Skeletal muscle satellite cell (primary cell): ENCODE measurements at regions not wholly inside any gene's neighbourhood (a gene's known extent, or its start where the extent isn't known, plus 50 kb on each side); places are given as distances from the start of the nearest gene placed in this dataset.

ENCODE experiments used
- H3K27me3 ChIP-seq: 2 replicates; pipeline ENCODE4 v1.7.0; 2013; ENCODE audit warnings: low read length; ENCODE audit not compliant: control insufficient read depth, insufficient read depth
- H3K36me3 ChIP-seq: 2 replicates; pipeline ENCODE4 v1.7.0; 2013; ENCODE audit warnings: mild to moderate bottlenecking, control low read depth, low read length; ENCODE audit not compliant: insufficient read depth
- H3K4me1 ChIP-seq: 2 replicates; pipeline ENCODE4 v1.7.0; 2013; ENCODE audit warnings: low read length; ENCODE audit not compliant: control insufficient read depth, insufficient read depth
- H3K4me2 ChIP-seq: 2 replicates; pipeline ENCODE4 v1.7.0; 2013; ENCODE audit warnings: mild to moderate bottlenecking, low read length
- H3K4me3 ChIP-seq: 2 replicates; pipeline ENCODE4 v1.7.0; 2013; ENCODE audit warnings: low read length
- H3K9ac ChIP-seq: 2 replicates; pipeline ENCODE4 v1.7.0; 2013; ENCODE audit warnings: mild to moderate bottlenecking, low read depth, low read length, moderate library complexity
- H3K9me3 ChIP-seq: replicated peaks from 2 replicates; pipeline ENCODE4 v1.7.0; 2013; ENCODE audit warnings: mild to moderate bottlenecking, control low read depth, low read length

DNA sequence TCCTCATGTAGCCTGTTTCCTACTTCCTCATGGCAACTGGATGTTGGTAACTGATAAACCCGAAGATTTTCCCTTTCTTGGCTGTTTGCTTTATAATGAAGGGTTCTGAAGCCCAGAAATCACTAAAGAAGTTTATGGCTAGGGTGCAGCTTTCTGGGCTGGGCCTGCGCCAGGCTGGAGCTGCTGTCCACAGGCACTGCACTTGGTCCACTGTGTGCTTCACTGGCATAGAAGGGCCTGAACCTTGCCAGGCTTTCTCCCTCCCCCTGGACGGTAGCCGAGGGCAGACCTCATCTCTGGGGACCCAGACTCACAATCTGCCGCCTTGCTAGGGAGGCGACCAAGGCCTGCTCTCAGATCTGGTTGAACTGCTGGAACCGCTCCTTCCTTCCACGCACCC, 133.3 kb upstream of the SPRED2 start:
- H3K4me3 ChIP-seq = no peak overlapping the region
- no peaks in the 10 kb centered on the region for H3K9me3 ChIP-seq
- no peaks in the 10 kb centered on the region for H3K4me1 ChIP-seq
- H3K4me2 ChIP-seq = no peak overlapping the region
- H3K36me3 ChIP-seq = no peaks in the 10 kb centered on the region
- H3K9ac ChIP-seq = no peak overlapping the region
- peaks cover 10% of the 10 kb centered on the region for H3K27me3 ChIP-seq

DNA sequence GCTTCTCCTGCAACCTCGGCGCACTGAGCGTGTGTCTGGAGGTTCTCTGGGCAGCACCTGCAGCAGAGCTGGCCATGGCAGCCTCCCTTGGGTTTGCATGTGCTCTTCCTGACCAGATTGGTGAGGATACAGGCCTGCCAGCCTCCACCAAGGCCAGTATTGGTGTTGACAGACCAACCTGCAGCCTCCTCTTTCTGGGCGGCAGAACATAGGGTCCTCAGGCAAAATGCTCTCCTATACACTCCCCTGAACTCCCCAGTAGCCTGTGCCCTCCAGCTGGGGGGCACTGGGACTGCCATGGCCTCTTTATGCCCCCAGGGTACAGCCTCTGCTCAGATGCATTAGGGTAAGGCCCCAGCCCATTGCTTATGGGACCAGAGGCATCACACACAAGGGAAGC, 131.9 kb upstream of the SPRED2 start:
- no peak overlapping the region for H3K9ac ChIP-seq
- H3K4me2 ChIP-seq = no peak overlapping the region
- peaks cover 10% of the 10 kb centered on the region for H3K27me3 ChIP-seq
- H3K4me3 ChIP-seq = no peak overlapping the region
- H3K4me1 ChIP-seq = no peaks in the 10 kb centered on the region
- H3K36me3 ChIP-seq = no peaks in the 10 kb centered on the region
- H3K9me3 ChIP-seq = no peaks in the 10 kb centered on the region

DNA sequence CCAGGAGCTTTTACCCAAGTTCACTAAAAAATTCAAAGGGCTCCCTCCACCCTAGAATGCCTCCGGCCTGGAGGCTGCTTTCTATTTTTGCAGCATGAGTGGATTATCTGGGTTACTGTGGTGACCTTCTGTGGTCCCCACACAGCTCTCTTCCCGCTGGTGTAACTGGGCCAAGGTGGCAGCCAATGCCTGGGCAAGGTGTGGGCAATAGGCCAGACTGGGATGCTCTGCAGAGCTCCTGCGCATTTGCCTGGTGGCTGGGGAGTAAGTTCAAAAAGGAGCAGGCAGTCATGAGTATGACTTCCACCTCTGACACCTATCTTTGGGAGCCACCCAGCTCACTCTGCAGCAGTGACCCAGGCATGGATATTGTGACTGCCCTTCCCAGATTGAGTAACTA, 130.5 kb upstream of the SPRED2 start:
- no peaks in the 10 kb centered on the region for H3K36me3 ChIP-seq
- H3K4me1 ChIP-seq = no peaks in the 10 kb centered on the region
- H3K9ac ChIP-seq = no peak overlapping the region
- H3K4me3 ChIP-seq = no peak overlapping the region
- peaks cover 10% of the 10 kb centered on the region for H3K27me3 ChIP-seq
- H3K4me2 ChIP-seq = no peak overlapping the region
- no peaks in the 10 kb centered on the region for H3K9me3 ChIP-seq

DNA sequence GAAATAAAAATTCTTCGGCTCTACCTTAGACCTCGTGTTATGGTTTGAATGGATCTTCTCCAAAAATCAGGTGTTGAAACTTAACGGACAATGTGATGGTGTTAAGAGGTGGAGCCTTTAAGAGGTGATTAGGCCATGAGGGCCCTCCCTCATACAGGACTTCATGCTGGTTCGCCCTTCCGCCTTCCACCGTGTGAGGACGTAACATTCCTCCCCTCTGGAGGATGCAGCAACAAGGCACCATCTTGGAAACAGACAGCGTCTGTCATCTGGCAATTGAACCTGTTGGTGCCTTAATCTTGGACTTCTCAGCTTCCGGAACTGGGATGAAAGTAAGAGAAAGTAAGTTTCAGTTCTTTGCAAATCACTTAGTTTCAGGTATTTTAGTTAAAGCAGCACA, 126.3 kb upstream of the SPRED2 start:
- no peak overlapping the region for H3K4me3 ChIP-seq
- no peak overlapping the region for H3K9ac ChIP-seq
- H3K36me3 ChIP-seq = no peaks in the 10 kb centered on the region
- H3K9me3 ChIP-seq = no peaks in the 10 kb centered on the region
- H3K4me1 ChIP-seq = no peaks in the 10 kb centered on the region
- H3K27me3 ChIP-seq = peaks cover 10% of the 10 kb centered on the region
- H3K4me2 ChIP-seq = no peak overlapping the region

DNA sequence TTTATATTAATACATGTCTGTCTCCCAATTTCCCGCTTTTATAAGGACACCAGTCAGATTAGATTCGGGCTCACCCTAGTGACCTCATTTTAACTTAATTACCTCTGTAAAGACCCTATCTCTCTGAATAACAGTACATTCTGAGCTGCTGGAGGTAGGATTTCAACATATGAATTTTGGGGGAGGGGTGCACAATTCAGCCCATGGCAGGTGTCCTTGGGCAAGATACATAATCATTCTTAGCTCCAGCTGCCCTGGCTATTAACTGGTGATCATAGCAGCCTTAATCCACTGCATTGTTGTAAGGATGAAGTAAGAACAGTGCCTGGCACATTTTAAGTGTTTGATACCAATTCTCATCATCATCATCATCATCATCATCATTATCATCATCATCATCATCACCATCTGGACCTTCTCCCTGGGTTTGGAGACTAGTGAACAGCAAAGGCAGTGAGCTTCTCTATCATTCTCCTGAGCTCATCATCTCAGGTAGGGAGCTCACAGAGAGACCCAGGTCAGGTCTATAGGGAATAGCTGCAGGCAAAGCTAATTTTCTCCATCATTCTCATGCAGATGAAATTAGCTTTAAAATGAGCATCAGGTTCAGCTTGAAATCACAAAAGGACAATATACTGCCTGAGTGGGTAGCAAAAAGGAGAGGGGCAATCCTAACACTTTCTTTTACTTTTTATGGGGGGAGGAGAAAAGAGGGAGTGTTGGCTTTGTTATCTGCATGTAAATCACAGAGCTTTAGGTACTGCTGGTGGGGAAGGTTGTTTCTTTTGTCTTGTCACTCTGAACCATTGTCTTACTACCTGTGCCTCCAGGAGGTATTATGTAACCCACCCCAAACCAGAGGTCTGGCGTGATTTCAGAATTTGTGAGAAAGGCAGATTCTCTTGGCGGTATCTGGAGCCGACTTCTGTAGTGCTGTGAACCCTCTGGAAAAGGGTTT, 125.5 kb upstream of the SPRED2 start:
- Histone ChIP-seq H3K27me3 (peaks cover 10% of the 10 kb centered on the region), H3K4me1 (no peaks in the 10 kb centered on the region), H3K9ac (no peak overlapping the region), H3K36me3 (no peaks in the 10 kb centered on the region), H3K4me3 (no peak overlapping the region), H3K9me3 (no peaks in the 10 kb centered on the region), H3K4me2 (no peak overlapping the region)

DNA sequence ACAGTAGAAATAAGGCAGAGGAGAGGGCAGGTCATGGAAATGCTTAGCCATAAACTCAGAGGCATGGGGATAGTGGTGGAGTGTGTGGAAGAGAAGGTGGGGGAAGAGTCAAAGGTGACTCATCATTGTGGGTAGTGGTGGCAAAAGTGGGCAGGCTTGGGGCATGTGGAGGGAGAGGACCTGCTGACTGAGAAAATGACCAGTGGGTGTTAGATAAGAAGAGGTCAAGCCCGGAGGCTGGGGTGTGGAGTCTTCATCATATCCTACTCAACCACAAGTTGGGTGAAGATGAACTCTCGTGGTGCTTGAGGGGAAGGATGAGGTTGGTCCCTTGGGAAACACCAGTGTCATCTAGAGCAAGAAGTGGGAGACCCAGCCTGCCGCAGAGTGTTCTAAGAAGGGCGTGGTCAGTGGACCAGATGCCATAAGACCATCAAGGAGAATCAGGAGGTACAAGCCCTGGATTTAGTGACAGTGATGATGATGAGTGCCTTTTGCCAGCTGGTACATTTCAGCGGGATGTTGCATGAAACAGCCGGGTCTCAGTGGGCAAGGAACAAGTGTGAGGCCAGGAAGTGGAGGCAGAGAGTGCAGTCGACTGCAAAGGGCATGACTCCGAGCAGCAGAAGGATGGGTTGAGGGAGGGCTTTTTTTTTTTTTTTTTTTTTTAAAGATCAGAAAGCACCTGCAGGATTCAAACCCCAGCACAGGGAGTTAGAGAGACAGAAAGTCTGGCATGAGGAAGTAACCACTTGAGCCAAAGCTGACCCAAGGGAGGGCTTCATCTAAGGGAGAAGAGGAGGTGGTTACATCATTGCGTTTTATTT, 122.6 kb upstream of the SPRED2 start:
- Histone ChIP-seq H3K27me3 (peaks cover 10% of the 10 kb centered on the region), H3K36me3 (no peaks in the 10 kb centered on the region), H3K4me3 (no peak overlapping the region), H3K4me1 (no peaks in the 10 kb centered on the region), H3K9me3 (no peaks in the 10 kb centered on the region), H3K9ac (no peak overlapping the region), H3K4me2 (no peak overlapping the region)

DNA sequence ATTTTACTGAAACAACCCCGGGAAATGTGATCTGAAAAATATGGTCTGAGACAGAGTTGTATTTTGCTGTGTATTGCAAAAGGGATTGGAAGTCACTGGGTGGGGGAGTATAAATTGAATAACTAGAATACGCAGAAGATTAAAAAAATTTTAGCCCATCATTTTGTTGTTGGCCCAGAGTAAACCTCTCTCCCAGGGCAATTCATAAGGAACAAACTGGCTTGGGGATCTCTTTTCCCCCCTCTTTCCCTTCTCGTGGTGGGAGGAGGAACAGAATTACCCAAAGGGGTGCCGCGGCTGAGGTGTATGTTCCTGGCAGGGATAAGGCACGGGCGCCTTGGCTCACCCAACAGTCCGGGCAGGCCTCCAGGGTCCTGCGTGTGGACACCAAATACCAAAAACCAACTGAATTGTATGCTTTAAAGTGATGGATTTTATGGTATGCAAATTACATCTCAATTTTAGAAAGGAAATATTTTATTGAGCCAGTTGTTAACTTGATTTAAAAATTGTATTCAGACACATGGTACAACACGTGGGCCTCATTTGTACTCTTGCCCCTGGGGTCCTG, 121.2 kb upstream of the SPRED2 start:
- Histone ChIP-seq H3K9ac (peak overlapping the region; percentile 10), H3K4me1 (peaks cover 5% of the 10 kb centered on the region), H3K36me3 (no peaks in the 10 kb centered on the region), H3K4me2 (peak overlapping the region; percentile 35), H3K27me3 (peaks cover 10% of the 10 kb centered on the region), H3K9me3 (no peaks in the 10 kb centered on the region), H3K4me3 (no peak overlapping the region)

DNA sequence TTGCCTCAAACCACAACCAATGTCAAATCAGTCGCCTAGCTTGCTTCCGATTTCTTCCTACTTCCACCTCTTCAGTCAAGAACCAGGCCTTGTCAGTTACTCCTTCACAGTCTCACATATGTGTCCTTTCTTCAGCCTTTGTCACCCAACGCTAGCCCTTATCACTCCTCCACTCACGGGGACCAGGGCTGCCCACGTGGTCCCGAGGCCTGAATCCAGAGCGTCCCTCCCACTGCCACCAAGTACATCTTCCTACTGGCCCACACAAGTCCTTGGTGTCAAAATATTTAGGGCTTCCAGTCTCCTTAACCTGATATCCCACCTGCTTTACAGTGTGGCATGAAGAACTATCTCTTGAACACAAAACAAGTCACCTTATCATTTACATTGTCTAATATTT, 119.1 kb upstream of the SPRED2 start:
- Histone ChIP-seq H3K4me3 (no peak overlapping the region), H3K9me3 (no peaks in the 10 kb centered on the region), H3K36me3 (no peaks in the 10 kb centered on the region), H3K4me1 (peaks cover 5% of the 10 kb centered on the region), H3K27me3 (peaks cover 4% of the 10 kb centered on the region), H3K9ac (no peak overlapping the region), H3K4me2 (no peak overlapping the region)

DNA sequence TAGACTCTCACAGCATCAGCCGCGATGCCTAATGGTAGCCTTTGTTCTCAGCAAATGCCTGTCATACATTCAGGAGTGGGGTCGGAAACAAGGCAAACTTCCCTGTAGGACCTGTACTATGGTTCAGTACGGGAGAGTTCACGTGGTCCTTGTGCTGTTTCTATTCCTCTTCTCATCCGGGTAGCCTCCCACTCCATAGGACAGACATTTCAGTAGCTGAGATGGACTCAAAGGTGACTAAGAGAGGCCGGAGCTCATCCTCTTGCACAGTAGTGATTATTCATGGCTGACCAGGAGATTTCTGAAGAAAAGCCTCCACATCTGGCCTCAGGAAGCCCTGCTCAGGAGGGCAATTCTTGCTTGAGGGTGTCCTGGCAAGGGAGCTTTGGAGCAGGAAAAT, 117.8 kb upstream of the SPRED2 start:
- no peak overlapping the region for H3K4me3 ChIP-seq
- peaks cover 17% of the 10 kb centered on the region for H3K4me1 ChIP-seq
- no peaks in the 10 kb centered on the region for H3K27me3 ChIP-seq
- H3K9me3 ChIP-seq = no peaks in the 10 kb centered on the region
- H3K9ac ChIP-seq = no peak overlapping the region
- H3K4me2 ChIP-seq = no peak overlapping the region
- H3K36me3 ChIP-seq = no peaks in the 10 kb centered on the region

DNA sequence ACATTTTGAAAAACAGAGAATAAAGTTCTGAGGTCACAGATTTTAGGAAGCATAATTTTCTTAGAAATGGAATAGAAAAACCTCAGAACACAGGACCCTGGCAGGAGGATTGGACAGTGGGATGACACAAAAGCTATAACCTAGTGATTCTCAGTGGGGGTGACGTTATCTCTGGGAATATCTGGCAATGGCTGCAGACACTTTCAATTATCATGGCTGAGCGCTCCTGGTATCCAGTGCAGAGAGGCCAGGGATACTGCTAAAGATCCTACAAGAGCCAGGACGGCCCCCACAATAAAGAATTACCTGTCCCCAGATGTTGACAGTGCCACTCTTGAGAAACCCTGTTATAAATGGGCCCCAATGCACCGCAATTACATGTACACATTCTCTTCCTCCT, 117.2 kb upstream of the SPRED2 start:
- H3K36me3 ChIP-seq = no peaks in the 10 kb centered on the region
- peaks cover 17% of the 10 kb centered on the region for H3K4me1 ChIP-seq
- H3K9ac ChIP-seq = no peak overlapping the region
- no peaks in the 10 kb centered on the region for H3K9me3 ChIP-seq
- no peak overlapping the region for H3K4me2 ChIP-seq
- no peaks in the 10 kb centered on the region for H3K27me3 ChIP-seq
- no peak overlapping the region for H3K4me3 ChIP-seq

DNA sequence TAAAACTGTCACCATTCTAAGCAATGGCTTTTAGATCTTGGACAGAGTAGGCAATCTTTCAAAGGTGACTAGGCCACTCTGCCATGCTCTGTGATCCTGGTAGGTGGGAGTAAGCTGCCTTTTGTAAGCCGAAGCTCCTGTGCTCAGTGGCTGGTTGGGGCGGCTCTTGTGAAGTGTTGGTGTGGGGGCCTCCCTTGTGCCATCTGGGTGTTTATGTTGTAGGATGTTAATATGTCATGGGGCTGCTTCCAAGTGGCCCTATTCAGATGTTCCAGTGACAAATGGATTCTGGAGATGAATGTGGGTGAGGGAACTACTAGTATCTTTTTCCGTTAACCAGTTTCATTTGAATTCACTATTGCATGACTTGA, 116.8 kb upstream of the SPRED2 start:
- Histone ChIP-seq H3K9me3 (no peaks in the 10 kb centered on the region), H3K27me3 (no peaks in the 10 kb centered on the region), H3K4me1 (peaks cover 17% of the 10 kb centered on the region), H3K4me2 (no peak overlapping the region), H3K4me3 (no peak overlapping the region), H3K9ac (no peak overlapping the region), H3K36me3 (no peaks in the 10 kb centered on the region)
